ENCODE measurements at regions not wholly inside any gene's neighbourhood (a gene's known extent, or its start where the extent isn't known, plus 50 kb on each side); places are given as distances from the start of the nearest gene placed in this dataset.
A peak's percentile ranks its signal among the peaks of the same experiment; 100 is the strongest.

DNA sequence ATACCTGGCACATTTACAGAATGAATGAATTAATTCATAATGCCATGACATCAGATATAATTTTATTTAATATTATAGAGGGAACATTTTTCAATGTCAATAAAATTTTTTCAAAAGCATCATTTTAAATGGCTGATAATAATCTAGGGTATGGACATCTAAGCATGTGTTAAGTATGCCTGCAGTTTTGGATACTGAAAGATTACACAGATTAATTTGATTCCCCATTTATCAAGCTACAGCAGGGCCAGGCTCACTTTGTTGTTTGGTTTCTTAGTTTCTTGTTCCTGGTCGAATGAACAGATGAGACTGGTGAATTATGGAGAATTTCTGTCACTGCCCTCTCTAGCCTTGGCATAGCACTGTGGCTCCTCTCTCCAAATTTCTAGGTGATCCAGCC is 72.4 kb upstream of the E2F8 start:
- H3K4me3 ChIP-seq (ENCODE audit: low read depth, low read length) = no peak overlapping the region
- TF ChIP-seq, protein P1, sequence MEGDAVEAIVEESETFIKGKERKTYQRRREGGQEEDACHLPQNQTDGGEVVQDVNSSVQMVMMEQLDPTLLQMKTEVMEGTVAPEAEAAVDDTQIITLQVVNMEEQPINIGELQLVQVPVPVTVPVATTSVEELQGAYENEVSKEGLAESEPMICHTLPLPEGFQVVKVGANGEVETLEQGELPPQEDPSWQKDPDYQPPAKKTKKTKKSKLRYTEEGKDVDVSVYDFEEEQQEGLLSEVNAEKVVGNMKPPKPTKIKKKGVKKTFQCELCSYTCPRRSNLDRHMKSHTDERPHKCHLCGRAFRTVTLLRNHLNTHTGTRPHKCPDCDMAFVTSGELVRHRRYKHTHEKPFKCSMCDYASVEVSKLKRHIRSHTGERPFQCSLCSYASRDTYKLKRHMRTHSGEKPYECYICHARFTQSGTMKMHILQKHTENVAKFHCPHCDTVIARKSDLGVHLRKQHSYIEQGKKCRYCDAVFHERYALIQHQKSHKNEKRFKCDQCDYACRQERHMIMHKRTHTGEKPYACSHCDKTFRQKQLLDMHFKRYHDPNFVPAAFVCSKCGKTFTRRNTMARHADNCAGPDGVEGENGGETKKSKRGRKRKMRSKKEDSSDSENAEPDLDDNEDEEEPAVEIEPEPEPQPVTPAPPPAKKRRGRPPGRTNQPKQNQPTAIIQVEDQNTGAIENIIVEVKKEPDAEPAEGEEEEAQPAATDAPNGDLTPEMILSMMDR (IDR thresholded peaks at IDR 0.05; ENCODE audit: borderline replicate concordance, insufficient read depth, low read depth, low read length) = no peak

DNA sequence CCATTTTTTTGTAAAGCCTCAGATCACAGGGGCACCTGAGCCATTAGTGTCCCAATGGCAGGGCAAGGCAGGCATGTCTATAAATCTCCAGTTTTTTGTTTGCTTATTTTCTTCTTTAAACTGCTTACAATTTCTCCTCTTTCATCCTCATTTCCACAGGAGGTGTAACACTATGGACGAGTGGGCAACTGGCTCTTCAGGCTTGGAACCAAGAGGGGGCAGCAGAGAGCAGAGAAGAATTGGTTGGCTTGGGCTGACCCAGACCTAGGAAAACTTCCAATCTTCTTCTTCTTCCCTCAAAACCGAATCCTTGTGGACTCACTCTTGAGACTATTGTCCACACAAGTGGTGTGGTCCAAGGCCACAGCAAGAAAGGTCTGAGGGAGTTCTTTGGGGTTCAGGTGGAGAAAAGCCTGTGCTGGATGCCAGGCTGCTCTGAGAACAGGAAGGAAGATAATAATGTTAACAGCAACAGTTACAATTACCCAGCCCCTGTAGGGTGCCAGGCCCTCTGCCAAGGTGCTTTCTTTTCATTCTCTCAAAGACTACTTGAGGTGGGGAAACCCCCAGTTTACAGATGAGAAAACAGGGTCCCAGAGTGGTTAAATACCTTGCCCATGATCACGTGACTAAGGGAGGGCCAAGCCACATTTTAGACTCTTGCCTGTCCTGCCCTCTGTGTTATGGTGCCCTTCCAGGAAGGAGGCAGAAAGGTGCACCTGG is 70.7 kb upstream of the E2F8 start:
- TF ChIP-seq, protein P1 (IDR thresholded peaks at IDR 0.05; ENCODE audit: borderline replicate concordance, insufficient read depth, low read depth, low read length) = peak; percentile 74
- no peak overlapping the region for H3K4me3 ChIP-seq (ENCODE audit: low read depth, low read length)

DNA sequence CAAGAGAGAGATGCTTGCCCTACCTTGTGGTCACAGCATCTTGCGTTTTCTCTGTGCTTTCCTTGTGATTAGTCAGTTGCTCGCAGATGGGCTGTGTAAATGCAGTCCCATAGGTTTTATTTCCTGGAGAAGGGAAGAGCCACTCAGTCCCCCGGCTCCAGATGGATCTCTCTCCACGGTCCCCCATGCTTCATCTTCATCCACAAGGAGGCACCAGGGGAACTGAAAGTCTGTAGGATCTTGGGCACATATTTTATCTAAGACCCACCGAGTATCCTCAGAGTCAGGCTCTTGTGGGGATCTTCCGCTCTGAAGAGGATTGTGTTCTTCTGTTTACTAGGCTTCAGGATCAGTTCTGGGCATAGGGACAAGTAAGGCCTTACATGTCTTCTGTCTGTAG is 66.8 kb upstream of the E2F8 start:
- no peak overlapping the region for H3K4me3 ChIP-seq (ENCODE audit: low read depth, low read length)
- TF ChIP-seq, protein P1 (IDR thresholded peaks at IDR 0.05; ENCODE audit: borderline replicate concordance, insufficient read depth, low read depth, low read length) = no peak

DNA sequence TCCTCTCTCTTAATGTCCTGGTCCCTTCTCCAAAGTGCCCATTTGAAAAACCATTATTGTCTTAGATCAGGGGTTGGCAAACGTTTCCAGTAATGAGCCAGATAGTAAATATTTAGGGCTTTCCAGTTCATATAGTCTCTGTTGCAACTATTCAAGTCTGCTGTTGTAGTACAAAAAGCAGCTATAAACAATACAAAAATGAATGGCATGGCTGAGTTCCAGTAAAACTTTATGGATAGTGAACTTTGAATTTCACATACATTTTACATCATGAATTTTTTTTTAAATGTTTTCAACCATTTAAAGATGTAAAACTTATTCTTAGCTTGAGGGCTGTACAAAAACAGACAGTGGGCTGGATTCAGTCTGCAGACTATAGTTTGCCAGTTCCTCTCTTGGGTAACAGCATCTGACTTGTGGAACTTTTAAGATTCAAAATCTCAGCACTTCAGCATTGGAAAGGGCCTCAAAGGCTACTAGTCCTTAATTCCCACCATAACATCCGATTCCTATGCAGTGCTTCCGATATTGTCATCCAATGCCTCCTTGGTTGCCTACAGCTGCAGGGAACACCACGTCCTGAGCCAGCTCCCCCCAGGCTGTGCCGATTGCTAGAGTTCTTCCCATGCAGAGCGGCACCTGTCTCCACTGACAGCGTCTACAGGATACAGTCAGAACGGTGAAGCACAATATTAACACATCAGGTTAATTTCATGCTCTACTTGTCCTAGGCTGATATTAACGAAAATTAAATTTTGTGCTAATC is 65.6 kb upstream of the E2F8 start:
- TF ChIP-seq, protein P1 (IDR thresholded peaks at IDR 0.05; ENCODE audit: borderline replicate concordance, insufficient read depth, low read depth, low read length) = no peak
- no peak overlapping the region for H3K4me3 ChIP-seq (ENCODE audit: low read depth, low read length)

DNA sequence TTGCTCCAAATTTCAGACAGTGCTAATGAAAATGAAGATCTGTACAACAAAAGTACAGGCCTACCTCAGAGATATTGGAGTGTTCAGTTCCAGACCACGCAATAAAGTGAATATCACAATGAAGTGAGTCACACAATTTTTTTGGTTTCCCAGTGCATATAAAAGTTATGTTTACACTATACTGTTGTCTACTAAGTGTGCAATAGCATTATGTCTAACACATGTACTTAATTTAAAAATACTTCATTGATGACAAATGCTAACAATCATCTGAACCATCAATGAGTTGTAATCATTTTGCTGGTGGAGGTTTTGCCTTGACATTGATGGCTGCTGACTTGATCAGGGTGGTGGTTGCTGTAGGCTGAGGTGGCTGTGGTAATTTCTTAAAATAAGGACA is 60.6 kb upstream of the E2F8 start:
- H3K4me3 ChIP-seq (ENCODE audit: low read depth, low read length) = no peak overlapping the region
- TF ChIP-seq, protein P1 (IDR thresholded peaks at IDR 0.05; ENCODE audit: borderline replicate concordance, insufficient read depth, low read depth, low read length) = no peak

DNA sequence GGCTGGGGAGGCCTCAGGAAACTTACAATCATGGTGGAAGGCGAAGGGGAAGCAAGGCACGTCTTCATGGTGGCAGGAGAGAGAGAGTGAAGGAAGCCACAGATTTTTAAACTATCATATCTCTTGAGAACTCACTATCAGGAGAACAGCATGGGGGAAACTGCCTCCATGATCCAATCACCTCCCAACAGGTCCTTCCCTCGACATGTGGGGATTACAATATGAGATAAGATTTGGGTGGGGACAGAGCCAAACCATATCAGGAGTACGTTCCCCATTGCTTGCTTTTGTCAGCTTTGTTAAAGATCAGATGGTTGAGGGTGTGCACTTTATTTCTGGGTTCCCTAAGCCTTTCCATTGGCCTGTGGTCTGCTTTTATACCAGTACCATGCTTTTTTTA is 53.7 kb upstream of the E2F8 start:
- H3K4me3 ChIP-seq (ENCODE audit: low read depth, low read length) = no peak overlapping the region
- TF ChIP-seq, protein P1 (IDR thresholded peaks at IDR 0.05; ENCODE audit: borderline replicate concordance, insufficient read depth, low read depth, low read length) = no peak

DNA sequence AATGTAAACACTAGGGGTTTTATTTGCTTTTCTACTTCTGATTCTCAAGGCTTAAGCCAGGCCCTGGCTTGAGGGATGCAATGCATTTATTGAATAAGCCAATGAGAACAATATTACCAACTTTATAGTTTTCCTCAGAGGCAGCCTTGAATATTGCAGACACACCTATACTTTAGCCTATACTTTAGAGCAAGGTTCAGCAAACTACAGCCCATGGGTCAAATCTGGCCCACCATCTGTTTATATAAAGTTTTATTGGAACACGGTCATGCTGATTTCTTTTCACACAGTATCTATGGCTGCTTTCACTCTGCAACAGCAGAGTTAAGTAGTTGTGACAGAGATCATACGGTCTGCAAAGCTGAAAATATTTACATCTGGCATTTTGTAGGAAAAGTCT is 50.3 kb upstream of the E2F8 start:
- TF ChIP-seq, protein P1 (IDR thresholded peaks at IDR 0.05; ENCODE audit: borderline replicate concordance, insufficient read depth, low read depth, low read length) = no peak

More for the DNA sequence above, 50.3 kb upstream of the E2F8 start:
- no peak overlapping the region for H3K4me3 ChIP-seq (ENCODE audit: low read depth, low read length)
